ENCODE measurements at regions not wholly inside any gene's neighbourhood (a gene's known extent, or its start where the extent isn't known, plus 50 kb on each side); places are given as distances from the start of the nearest gene placed in this dataset.
"Not testable (repeated sequence)": the region's sequence is repeated elsewhere in the genome, so short reads cannot be mapped to it uniquely, and the experiment has no call there.

DNA sequence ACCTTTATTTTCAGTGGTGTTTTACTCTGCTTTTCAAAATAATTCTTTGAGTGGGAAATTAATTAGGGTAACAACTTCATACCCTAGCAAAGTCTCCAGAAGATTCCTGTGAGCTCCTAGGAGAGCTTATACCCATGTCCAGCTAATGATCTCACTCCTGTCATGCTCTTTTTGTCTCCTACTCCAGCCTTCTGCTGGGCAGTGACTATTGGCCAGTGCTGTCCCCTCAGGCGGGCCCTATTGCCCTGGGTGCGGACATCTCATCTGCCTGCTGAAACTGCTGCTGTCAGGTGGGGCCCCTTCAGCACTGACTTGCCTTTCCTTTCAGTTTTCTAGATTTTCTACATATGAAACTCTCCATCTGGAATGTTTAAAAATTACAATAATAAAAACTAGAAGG lies 80.3 kb downstream of the EBLN1 start:
- DNase-seq: no peak
- 75 to 83% methylated on average over 2 of the region's 2 CpGs for WGBS, 2 donors
- intact Hi-C loops (cut with DNase I): no loop called here
- Histone ChIP-seq H3K27ac (no peak overlapping the region), H3K4me3 (no peak overlapping the region), H3K36me3 (no peaks in the 10 kb centered on the region), H3K27me3 (no peaks in the 10 kb centered on the region), H3K9me3 (no peaks in the 10 kb centered on the region), H3K4me1 (peaks cover 0 to 5% (median 0%) of the 10 kb centered on the region in 3 donors)
- TF ChIP-seq, protein P1, sequence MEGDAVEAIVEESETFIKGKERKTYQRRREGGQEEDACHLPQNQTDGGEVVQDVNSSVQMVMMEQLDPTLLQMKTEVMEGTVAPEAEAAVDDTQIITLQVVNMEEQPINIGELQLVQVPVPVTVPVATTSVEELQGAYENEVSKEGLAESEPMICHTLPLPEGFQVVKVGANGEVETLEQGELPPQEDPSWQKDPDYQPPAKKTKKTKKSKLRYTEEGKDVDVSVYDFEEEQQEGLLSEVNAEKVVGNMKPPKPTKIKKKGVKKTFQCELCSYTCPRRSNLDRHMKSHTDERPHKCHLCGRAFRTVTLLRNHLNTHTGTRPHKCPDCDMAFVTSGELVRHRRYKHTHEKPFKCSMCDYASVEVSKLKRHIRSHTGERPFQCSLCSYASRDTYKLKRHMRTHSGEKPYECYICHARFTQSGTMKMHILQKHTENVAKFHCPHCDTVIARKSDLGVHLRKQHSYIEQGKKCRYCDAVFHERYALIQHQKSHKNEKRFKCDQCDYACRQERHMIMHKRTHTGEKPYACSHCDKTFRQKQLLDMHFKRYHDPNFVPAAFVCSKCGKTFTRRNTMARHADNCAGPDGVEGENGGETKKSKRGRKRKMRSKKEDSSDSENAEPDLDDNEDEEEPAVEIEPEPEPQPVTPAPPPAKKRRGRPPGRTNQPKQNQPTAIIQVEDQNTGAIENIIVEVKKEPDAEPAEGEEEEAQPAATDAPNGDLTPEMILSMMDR (IDR thresholded peaks at IDR 0.05): no peak
- TF ChIP-seq POLR2A (IDR thresholded peaks at IDR 0.05): no peak

DNA sequence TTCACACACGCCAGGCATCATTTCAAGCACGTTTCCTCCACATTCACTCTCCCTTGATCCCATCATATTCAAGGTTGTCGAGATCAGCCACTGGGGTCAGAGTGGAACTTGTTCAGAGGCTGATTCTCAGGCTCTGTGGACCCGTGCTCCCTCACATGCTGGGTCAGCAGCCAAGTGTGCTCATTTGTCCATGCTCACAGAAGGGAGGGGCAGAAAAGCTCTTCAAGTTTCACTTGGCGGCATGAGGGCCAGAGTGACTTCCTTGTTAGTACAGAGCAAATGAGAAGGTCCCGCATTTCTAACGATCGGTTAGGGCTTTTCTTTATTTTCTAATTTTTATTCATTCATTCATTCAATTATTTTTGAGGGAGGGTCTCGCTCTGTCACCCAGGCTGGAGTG lies 82.2 kb downstream of the EBLN1 start:
- Histone ChIP-seq H3K36me3 (no peaks in the 10 kb centered on the region), H3K27ac (no peak overlapping the region), H3K4me3 (no peak overlapping the region), H3K27me3 (no peaks in the 10 kb centered on the region), H3K4me1 (peaks cover 0 to 5% (median 0%) of the 10 kb centered on the region in 3 donors), H3K9me3 (no peaks in the 10 kb centered on the region)
- intact Hi-C loops (cut with DNase I): no loop called here
- 79 to 80% methylated on average over 8 to 9 of the region's 9 CpGs for WGBS, 2 donors
- no peak for DNase-seq
- TF ChIP-seq, protein P1 (IDR thresholded peaks at IDR 0.05): no peak
- TF ChIP-seq POLR2A (IDR thresholded peaks at IDR 0.05): no peak

DNA sequence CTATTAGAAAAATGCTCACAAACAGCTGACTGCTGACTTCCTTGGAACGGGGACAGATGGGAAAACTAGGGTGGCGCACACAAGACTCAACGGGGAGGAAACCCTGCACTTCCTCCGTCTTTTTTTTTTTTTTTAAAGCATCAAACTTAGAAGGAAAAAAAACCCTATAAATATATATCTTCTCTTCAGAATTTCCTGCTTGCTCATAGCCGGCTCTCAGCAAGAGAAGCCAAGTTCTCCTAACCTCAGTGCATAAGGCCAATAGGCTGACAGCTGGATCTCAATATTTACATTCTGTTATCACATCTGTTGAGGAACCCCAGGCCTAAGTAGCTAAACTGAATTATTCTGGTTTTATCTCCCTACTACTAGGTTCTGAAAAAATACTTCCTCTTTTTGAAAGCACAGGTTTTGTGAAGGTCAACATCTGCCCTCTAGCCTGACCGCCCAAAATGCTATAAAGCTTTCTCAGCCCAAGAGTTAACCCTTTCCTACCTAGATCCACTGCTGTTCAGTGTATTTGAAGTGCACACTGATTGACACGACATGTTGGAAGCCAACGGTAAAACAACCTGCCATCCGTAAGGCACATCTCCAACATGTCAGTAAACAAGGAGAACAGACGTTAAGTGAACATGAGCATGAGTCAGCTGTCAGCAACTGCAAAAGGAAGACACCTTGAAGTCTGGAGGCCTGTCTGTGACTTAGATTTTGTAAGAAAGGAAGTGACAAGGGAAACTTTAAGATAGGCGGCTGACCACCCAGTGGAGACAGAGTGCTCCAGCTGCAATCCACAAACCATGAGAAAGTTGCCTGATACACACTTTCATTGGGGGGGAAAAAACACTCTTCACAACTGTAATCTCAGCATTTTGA lies 83.8 kb downstream of the EBLN1 start:
- intact Hi-C loops (cut with DNase I): no loop called here
- no peak for TF ChIP-seq POLR2A (IDR thresholded peaks at IDR 0.05)
- TF ChIP-seq, protein P1 (IDR thresholded peaks at IDR 0.05): no peak
- H3K4me3 ChIP-seq: no peak overlapping the region
- peaks cover 0 to 5% (median 0%) of the 10 kb centered on the region in 3 donors for H3K4me1 ChIP-seq
- H3K27me3 ChIP-seq: no peaks in the 10 kb centered on the region
- no peaks in the 10 kb centered on the region for H3K36me3 ChIP-seq
- DNase-seq: no peak
- no peaks in the 10 kb centered on the region for H3K9me3 ChIP-seq
- WGBS, 2 donors: 30 to 35% methylated on average over 11 of the region's 11 CpGs
- H3K27ac ChIP-seq: no peak overlapping the region

DNA sequence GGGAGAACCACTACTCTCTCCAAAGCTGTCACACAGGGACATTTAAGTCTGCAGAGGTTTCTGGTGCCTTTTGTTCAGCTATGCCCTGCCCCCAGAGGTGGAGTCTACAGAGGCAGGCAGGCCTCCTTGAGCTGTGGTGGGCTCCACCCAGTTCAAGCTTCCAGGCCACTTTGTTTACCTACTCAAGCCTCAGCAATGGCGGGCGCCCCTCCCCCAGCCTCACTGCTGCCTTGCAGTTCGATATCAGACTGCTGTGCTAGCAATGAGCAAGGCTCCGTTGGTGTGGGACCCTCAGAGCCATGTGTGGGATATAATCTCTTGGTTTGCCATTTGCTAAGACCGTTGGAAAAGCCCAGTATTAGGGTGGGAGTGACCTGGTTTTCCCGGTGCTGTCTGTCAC lies 87.0 kb downstream of the EBLN1 start:
- H3K27ac ChIP-seq; H3K9me3 ChIP-seq; H3K27me3 ChIP-seq; intact Hi-C loops (cut with DNase I); H3K4me1 ChIP-seq; DNase-seq; H3K4me3 ChIP-seq; H3K36me3 ChIP-seq: not testable (repeated sequence)
- 70% methylated on average over 2 of the region's 6 CpGs; no CpG with 5 or more reads in 1 of the 2 donors for WGBS, 2 donors

DNA sequence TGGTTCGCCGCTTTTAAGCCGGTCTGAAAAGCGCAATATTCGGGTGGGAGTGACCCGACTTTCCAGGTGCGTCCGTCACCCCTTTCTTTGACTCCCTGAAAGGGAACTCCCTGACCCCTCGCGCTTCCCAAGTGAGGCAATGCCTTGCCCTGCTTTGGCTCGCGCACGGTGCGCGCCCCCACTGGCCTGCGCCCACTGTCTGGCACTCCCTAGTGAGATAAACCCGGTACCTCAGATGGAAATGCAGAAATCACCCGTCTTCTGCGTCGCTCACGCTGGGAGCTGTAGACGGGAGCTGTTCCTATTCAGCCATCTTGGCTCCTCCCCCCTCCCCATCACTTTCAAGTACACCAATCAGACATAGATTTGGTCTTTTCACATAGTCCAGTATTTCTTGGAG lies 88.2 kb downstream of the EBLN1 start:
- H3K4me3 ChIP-seq; H3K27me3 ChIP-seq; H3K9me3 ChIP-seq; H3K4me1 ChIP-seq; DNase-seq; intact Hi-C loops (cut with DNase I); H3K27ac ChIP-seq; H3K36me3 ChIP-seq: not testable (repeated sequence)
- WGBS, 2 donors: 83 to 94% methylated on average over 5 to 15 of the region's 22 CpGs

DNA sequence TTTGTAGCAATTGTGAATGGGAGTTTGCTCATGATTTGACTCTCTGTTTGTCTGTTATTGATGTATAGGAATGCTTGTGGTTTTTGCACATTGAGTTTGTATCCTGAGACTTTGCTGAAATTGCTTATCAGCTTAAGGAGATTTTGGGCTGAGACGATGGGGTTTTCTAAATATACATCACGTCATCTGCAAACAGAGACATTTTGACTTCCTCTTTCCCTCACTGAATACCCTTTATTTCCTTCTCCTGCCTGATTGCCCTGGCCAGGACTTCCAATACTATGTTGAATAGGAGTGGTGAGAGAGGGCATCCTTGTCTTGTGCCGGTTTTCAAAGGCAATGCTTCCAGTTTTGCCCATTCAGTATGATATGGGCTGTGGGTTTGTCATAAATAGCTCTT lies 96.6 kb downstream of the EBLN1 start:
- DNase-seq; intact Hi-C loops (cut with DNase I); H3K4me1 ChIP-seq; H3K27ac ChIP-seq; H3K9me3 ChIP-seq; H3K4me3 ChIP-seq; H3K36me3 ChIP-seq; H3K27me3 ChIP-seq: not testable (repeated sequence)
- WGBS, 2 donors: 74 to 75% methylated on average over 3 of the region's 3 CpGs

DNA sequence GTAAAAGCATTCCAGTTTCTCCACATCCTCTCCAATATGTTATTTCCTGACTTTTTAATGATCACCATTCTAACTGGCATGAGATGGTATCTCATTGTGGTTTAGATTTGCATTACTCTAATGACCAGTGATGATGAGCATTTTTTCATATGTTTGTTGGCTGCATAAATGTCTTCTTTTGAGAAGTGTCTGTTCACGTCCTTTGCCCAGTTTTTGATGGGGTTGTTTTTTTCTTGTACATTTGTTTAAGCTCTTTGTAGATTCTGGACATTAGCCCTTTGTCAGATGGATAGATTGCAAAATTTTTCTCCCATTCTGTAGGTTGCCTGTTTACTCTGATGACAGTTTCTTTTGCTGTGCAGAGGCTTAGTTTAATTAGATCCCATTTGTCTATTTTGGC lies 97.7 kb downstream of the EBLN1 start:
- H3K27ac ChIP-seq; H3K36me3 ChIP-seq; DNase-seq; H3K9me3 ChIP-seq; H3K4me1 ChIP-seq; H3K4me3 ChIP-seq; intact Hi-C loops (cut with DNase I); H3K27me3 ChIP-seq: not testable (repeated sequence)
- WGBS, 2 donors: 60 to 74% methylated on average over 1 of the region's 1 CpG

DNA sequence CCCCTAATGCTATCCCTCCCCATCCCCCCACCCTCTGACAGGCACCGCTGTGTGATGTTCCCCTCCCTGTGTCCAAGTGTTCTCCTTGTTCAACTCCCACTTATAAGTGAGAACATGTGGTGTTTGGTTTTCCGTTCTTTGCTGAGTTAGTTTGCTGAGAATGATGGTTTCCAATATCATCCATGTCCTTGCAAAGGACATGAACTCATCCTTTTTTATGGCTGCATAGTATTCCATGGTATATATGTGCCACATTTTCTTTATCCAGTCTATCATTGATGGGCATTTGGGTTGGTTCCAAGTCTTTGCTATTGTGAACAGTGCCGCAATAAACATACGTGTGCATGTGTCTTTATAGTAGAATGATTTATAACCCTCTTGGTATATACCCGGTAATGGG lies 98.2 kb downstream of the EBLN1 start:
- 97 to 100% methylated on average over 5 of the region's 5 CpGs for WGBS, 2 donors
- H3K27me3 ChIP-seq; H3K27ac ChIP-seq; DNase-seq; H3K9me3 ChIP-seq; intact Hi-C loops (cut with DNase I); H3K4me1 ChIP-seq; H3K4me3 ChIP-seq; H3K36me3 ChIP-seq: not testable (repeated sequence)
